GM19463 (cell line): ENCODE measurements at regions not wholly inside any gene's neighbourhood (a gene's known extent, or its start where the extent isn't known, plus 50 kb on each side); places are given as distances from the start of the nearest gene placed in this dataset.
"Not testable (repeated sequence)": the region's sequence is repeated elsewhere in the genome, so short reads cannot be mapped to it uniquely, and the experiment has no call there.

Experiments
- ATAC-seq: cut with Tn5 transposase; IDR thresholded peaks from one replicate; pipeline ENCODE4 v1.9.1; 2021; ENCODE audit warnings: mild to moderate bottlenecking, moderate library complexity; ENCODE audit not compliant: unreplicated experiment

DNA sequence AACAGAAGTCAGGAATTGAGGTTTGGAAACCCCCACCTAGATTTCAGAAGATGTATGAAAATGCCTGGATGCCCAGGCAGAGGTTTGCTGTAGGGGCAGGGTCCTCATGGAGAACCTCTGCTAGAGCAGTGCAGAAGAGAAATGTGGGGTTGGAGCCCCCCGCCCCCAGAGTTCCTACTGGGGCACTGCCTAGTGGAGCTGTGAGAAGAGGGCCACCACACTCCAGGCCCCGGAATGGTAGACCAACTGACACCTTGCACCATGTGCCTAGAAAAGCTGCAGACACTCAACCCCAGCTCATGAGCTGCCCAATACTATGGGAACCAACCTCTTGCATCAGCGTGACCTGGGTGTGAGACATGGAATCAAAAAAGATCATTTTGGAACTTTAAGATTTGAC is 967.0 kb upstream of the NRXN1 start:
- no peak for ATAC-seq

DNA sequence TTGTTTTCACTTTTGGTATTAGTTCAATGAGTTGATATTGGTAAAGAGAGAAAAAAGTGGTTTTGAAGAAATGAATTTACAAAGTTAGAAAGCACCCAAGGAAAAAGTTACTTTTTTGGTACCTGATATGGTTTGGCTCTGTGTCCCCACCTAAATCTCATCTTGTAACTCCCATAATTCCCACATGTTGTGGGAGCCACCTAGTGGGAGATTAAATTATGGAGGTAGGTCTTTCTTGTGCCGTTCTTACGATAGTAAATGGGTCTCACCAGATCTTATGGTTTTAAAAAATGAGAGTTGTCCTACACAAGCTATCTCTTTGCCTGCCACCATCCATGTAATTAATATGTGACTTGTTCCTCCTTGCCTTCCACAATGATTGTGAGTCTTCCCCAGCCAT is 965.6 kb upstream of the NRXN1 start:
- no peak for ATAC-seq

DNA sequence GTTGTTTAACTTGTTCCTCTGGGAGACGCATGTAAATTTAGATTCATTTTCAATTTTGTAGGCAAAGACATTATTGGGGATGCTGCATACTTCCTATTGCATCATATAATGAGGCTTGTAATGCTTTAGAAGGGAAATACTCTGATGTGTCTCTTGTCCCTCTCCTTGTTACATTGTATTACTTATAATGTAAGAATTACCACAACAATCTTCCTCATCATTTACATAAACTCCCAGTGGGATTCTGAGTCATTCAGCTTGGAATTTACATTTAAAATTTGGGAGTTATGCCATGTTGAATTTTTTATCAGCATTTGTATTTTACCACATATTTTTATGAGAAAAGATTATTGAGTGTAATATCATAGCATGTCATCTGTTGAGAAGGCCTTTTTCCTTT is 963.4 kb upstream of the NRXN1 start:
- no peak for ATAC-seq

DNA sequence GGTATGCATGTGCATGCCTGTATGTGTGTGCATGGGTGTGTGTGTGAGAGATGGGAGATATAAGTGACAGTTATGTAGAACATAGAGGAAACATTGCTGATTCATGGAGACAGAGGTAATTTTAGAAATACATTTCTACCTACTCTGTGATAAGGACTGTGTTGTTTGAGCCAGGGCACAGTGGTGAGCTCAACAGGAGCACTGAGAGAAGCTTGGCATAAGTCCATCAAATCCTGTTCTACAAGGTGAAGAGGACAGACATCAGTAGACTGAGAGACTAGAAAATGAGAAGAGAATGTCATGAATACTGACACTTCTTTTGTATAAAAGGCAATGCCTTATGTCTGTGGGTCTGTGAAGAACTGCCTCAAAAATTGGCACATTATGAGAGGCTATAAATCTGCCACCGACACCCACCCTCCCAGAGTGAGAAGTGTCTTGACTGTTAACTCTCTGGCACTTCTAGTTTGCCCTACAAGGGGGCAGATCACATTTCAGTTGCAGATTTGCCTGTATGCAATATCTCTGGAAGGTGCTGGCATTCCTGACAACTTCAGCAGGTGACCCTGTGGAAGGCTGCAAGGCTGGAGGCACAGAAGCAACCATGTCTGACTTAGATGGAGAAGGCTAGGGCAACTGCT is 962.3 kb upstream of the NRXN1 start:
- ATAC-seq, result no peak

DNA sequence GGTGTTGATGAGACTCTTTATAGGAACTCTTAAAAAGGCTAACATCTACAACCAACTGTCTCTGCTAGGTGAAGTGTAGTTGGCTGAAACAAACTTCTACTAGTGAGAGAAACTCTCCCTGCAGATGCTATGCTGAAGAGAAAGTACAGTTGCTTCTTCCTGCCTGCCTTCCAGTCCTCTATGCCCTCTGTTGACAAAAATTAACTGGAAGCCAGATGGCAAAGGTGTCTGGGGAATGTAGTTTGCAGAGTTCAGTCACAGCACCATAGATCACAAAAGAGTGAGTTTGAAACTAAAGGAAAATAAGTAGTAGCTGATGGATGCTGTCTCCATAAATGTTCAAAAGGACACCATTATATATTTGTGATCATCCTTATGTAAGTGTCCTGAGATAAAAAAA is 958.8 kb upstream of the NRXN1 start:
- ATAC-seq, result no peak

DNA sequence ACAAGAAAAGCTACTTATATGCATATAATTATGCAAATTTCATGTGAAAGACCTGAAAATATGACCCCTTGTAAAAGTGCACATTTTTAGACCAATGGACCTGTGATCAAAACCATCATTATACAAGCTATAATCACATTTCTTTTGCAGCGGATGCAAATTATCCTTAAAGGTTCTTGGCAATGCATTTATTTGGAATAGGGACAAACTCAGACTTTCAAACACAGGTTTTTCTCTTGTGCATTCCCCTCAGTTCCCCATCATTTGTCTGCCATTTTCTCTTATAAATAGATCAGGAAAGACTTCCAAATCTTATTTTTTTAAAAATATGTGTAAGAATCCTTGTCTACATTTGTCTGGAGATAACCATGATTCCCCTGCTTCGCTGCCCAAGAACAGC is 954.2 kb upstream of the NRXN1 start:
- no peak for ATAC-seq

- no peak for ATAC-seq
These were observed 949.9 kb upstream of the NRXN1 start for GRCh38 chr2:51981783-51982182.

DNA sequence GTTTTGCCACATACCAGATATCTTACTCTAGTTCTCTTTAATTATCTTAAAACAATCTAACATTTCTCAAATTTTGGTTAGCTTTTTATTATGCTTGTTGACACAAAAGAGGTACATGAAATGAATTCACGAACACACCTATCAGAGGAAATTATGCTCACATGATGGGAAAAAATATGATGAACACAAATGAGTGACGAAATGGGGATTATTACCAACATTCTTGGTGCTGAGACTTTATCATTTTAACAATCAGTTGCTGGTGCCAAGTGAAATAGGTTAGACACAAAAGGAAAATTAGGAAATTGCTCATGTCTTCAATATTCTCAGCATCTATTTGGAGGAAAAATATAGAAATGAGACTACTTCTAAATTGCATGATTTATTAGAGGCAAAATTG is 944.7 kb upstream of the NRXN1 start:
- ATAC-seq, result no peak

DNA sequence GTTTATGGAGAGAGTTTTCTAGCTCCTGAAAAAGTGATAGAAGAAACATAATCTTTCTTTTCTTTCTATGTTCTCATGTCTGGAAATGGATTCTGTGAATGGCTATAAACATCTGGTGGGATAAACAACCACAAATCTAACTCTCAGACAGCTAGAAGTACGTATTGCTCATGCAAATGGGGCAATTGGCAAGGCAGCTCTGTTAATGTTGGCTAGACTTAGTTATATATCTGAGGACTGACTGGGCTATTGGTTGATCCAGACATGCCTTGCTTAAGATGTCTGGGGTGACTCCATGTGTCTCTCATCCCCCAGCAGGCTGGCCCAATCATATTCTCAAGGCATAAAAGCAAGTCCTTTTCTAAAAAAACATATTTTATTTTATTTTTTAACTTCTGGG is 939.2 kb upstream of the NRXN1 start:
- no peak for ATAC-seq

- no peak for ATAC-seq
These were observed 937.4 kb upstream of the NRXN1 start for GRCh38 chr2:51969347-51969746.

GRCh38 chr2:51960841-51961335 is 929.0 kb upstream of the NRXN1 start:
- no peak for ATAC-seq

DNA sequence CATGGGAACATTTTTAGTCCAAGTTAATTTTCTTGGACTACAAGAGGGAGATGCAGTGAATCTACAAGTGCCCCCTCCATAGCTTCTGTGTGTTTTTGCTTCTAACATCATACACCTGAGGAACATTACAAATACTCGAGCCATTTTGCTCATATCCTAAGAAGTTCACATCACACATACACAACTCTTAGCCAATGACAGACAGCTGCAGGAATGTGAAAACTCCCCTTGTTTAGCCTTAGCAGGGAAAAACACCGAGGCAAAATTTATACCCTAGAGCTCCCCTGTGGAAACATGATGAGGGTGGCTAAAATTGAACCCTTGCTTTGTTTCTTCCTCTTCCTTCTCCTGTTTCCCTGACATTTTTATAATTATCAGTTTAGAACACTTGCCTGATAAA is 928.3 kb upstream of the NRXN1 start:
- no peak for ATAC-seq

GRCh38 chr2:51959696-51960095 is 927.8 kb upstream of the NRXN1 start:
- no peak for ATAC-seq

DNA sequence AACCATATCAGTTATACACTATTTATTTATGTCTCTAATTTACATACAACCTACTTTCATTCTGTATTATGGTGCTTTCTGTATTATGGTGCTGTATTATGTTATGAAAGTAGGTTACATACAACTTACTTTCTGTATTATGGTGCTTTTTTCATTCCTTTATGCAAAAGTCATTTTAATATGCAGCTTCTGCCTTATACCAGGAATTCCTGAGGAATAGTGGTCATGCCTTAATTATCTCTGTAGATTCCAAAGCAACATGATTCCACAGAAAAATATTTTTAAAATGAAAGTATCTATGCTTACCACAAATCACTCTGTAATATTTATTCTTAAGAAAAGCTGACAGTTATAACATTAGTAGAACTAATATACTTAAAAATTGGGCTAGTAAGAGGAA is 922.0 kb upstream of the NRXN1 start:
- ATAC-seq, result no peak

DNA sequence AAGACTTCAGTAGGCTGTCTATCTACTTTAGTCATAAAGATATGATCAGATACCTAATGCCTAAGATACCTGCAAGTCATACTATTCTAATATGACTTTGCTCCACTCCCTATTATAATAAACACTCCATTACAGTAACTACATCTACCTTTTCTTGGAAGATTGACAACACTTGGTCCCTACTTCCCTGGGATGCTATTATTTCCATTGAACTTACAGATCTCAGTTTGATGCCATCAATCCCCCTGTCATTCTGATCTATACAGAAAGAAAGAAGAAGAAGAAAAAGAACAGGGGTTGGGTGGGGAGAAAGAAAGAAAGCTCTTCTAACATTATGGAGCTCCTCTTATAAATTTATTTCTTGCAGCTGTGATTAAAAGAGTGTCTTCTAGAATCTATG is 889.1 kb upstream of the NRXN1 start:
- ATAC-seq, result no peak

DNA sequence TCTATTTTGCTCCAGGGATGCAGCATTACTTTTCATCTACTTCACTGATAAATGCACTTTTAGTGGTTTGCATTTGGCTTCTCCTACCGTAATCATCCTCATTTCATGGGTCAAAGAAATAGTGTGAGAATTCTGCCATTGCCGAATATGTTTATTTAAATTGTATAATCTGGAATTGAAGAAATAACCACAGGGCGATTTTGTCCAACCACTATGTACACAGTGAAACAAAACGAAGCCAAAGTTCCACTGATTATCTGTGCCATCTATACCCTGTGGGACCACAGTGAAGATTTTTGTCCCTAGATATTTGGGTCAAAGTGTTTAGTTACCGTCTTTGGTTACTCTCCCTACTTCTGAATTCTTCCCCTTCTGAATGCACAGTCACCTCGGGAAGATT is 888.6 kb upstream of the NRXN1 start:
- no peak for ATAC-seq

DNA sequence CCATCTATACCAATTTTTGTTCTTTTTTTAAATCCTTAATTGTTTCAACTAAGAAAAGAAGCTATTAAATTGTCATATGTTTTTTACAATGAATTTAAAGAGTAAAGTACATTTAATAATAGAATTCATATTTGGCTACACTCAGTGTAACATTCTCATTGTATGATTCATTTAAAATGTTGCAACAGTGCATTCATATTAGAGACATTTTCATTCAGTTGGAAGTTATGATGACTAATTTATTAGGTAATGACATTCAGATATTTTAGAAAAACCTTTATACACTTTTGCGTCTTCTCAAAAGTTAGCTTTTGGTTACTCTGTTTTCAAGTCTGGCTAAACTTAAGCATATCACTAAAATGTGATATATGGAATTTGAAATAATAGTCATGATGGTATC is 887.5 kb upstream of the NRXN1 start:
- no peak for ATAC-seq

- ATAC-seq, result no peak
These were observed 886.2 kb upstream of the NRXN1 start for GRCh38 chr2:51918113-51918512.

DNA sequence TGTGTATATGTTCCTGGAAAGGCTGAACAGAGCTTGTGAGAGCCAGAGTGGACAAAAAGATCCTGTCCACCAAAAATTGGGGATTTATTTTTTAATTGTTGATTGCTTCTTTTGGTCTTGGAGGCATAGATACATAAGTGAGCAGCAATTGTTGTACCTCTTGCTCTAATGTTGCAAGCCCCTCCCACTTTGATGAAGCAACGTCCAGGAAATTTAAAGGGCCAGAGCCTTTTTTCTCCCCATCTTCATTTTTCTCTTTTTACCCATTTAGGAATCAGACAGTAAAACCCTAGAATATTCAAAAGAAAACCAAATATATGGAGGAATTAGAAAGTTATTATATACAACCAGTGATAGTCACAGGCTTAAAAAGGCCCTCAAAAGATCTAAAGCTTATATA is 871.8 kb upstream of the NRXN1 start:
- no peak for ATAC-seq

DNA sequence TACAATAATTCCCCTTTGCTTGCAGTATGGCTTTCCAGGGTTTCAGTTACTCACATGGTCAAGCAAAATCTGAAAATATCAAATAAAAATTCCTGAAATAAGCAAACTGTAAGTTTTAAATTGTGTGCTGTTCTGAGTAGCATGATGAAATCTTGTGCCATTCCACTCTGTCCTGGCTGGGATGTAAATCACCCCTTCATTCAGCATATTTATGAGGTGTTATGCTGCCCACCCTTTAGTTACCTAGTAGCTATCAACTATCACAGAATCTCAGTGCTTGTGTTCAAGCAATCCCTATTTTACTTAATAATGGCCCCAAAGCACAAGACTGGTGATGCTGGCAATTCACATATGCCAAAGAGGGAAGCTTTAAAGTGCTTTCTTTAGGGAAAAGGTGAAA is 867.7 kb upstream of the NRXN1 start:
- no peak for ATAC-seq

DNA sequence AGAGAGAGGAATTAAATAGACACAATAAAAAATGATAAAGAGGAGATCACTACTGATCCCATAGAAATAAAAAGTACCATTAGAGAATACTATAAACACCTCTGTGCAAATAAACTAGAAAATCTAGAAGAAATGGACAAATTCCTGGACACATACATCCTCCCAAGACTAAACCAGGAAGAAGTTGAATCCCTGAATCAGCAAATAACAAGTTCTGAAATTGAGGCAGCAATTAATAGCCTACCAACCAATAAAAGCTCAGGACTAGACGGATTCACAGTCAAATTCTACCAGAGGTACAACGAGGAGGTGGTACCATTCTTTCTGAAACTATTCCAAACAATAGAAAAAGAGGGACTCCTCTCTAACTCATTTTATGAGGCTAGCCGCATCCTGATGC is 862.7 kb upstream of the NRXN1 start:
- not testable (repeated sequence) for ATAC-seq

DNA sequence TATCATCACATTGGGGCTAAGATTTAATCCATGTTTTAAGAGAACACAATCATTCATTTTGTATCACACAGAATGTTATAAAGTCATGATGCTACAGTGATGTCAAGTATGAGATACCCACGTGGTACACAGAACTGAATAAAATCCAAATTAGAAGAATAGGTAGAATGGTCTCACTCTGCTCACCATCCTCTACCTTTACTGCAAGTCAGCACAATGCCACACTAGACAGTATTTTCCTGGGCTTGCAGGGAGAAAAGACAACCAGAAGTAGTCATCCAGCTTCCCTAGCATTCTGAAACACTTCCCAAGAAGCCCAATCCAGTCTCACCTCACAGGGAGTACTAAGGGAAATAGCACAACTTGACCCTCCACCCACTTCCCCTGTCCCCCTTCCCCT is 856.2 kb upstream of the NRXN1 start:
- no peak for ATAC-seq

DNA sequence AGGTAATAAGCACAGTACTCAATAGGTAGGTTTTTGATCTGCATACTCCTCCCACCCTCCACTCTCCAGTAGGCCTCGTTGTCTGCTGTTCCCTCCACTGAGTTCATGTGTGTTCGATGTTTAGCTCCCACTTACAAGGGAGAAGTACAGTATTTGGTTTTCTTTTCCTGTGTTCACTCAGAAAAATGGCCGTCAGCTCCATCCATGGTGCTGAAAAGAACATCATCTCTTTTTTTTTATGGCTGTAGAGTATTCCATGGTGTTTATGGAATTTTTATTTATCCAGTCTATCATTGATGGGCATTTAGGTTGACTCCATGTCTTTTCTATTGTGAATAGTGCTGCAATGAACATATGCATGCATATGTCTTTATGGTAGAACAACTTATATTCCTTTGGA is 849.7 kb upstream of the NRXN1 start:
- no peak for ATAC-seq
